Spleen (tissue), 7 donors: ENCODE measurements at regions not wholly inside any gene's neighbourhood (a gene's known extent, or its start where the extent isn't known, plus 50 kb on each side); places are given as distances from the start of the nearest gene placed in this dataset.

ENCODE experiments used
- POLR2A ChIP-seq, 3 donors: fragments of 450-650 bp; IDR thresholded peaks; one replicate each; pipeline ENCODE4 v1.5.1; 2017; ENCODE audit warnings: antibody characterized with exemption in 3 of 3, mild to moderate bottlenecking in 1 of 3
- TF ChIP-seq, protein P1 (sequence below), 11 experiments: fragments of 200-600 bp in 7 of 11; fragments of 450-650 bp in 4 of 11; sonication (generic) in 4 of 11; IDR thresholded peaks in 8 of 11; conservative IDR thresholded peaks in 3 of 11; 1 replicate in 7 of 11; 2 replicates in 4 of 11; pipeline versions ENCODE4 v1.4.0 to v1.8.0; 2016 to 2021; ENCODE audit warnings: antibody characterized with exemption in 11 of 11, inconsistent platforms in 4 of 11, mild to moderate bottlenecking in 1 of 11
- donor health status: DM: no; HTN: no; CAD: no; lungs with moderate emphysema.
- donor health status: DM: no; HTN: no; CAD: no.
- donor health status: DM: no; HTN: no; CAD: no.

DNA sequence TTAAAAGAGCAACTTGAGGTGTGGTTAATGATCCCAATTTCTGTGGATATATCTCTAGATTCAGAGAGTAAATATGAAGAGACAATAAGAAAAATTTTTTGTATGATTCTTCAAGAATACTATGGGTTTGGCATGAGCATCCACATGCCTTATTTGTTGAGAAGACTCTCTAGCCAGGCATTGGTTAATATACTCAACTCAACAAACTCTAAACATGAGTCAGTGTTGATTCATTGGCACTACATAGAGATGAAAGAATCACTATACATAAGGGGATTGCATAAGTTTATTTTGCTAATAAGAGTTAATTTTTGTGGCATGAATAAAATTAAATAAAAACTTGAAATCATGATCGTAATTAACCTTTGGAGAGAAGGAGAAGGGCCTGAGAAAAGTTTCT lies 930.2 kb upstream of the LRRTM1 start:
- TF ChIP-seq, protein P1, sequence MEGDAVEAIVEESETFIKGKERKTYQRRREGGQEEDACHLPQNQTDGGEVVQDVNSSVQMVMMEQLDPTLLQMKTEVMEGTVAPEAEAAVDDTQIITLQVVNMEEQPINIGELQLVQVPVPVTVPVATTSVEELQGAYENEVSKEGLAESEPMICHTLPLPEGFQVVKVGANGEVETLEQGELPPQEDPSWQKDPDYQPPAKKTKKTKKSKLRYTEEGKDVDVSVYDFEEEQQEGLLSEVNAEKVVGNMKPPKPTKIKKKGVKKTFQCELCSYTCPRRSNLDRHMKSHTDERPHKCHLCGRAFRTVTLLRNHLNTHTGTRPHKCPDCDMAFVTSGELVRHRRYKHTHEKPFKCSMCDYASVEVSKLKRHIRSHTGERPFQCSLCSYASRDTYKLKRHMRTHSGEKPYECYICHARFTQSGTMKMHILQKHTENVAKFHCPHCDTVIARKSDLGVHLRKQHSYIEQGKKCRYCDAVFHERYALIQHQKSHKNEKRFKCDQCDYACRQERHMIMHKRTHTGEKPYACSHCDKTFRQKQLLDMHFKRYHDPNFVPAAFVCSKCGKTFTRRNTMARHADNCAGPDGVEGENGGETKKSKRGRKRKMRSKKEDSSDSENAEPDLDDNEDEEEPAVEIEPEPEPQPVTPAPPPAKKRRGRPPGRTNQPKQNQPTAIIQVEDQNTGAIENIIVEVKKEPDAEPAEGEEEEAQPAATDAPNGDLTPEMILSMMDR (IDR thresholded peaks at IDR 0.05 in 8 of 11, conservative IDR thresholded peaks at IDR 0.05 in 3 of 11), result no peak
- no peak for TF ChIP-seq POLR2A (IDR thresholded peaks at IDR 0.05)
